PC-3 (cell line): ENCODE measurements at regions not wholly inside any gene's neighbourhood (a gene's known extent, or its start where the extent isn't known, plus 50 kb on each side); places are given as distances from the start of the nearest gene placed in this dataset.

Source experiments
- ATAC-seq: fragments of 200-7000 bp; cut with Tn5 transposase; 2 replicates; pipeline ENCODE4 v1.9.1; 2020; ENCODE audit warnings: mild to moderate bottlenecking, moderate library complexity
- BruUV-seq: library from RNA; stranded (reverse); fragments of 400-500 nt; replicated peaks from 2 replicates; lab custom pipeline; 2021; lab: Mats Ljungman, UMichigan
- CTCF ChIA-PET: fragments of 300-600 bp; sonication (Branson Sonifier 250); formaldehyde crosslinking; loops from one replicate; lab custom pipeline; 2022; ENCODE audit warnings: antibody characterized with exemption; lab: Charles Lee
- POLR2A ChIA-PET: fragments of 300-600 bp; sonication (Branson Sonifier 250); formaldehyde crosslinking; loops from one replicate; lab custom pipeline; 2022; ENCODE audit warnings: antibody characterized with exemption; ENCODE audit not compliant: unreplicated experiment; lab: Charles Lee
- DNase-seq: peaks from one replicate; pipeline ENCODE4 v3.0.0-alpha.2; 2015
- H2AFZ ChIP-seq: fragments of 300-600 bp; sonication (generic); 2 replicates; pipeline ENCODE4 v1.6.0; 2016; ENCODE audit warnings: antibody characterized with exemption, low read length
- H3F3A ChIP-seq: fragments of 300-600 bp; sonication (generic); one replicate; pipeline ENCODE4 v1.6.0; 2017; ENCODE audit warnings: antibody characterized with exemption, low read length, control low read depth, mild to moderate bottlenecking; ENCODE audit not compliant: unreplicated experiment
- H3K27ac ChIP-seq: fragments of 300-600 bp; sonication (generic); 2 replicates; pipeline ENCODE4 v1.5.1; 2016; ENCODE audit warnings: mild to moderate bottlenecking, low read length
- H3K27me3 ChIP-seq: fragments of 300-600 bp; sonication (generic); 2 replicates; pipeline ENCODE4 v1.6.1; 2016; ENCODE audit warnings: low read length, mixed read lengths
- H3K36me3 ChIP-seq: fragments of 300-600 bp; sonication (generic); 2 replicates; pipeline ENCODE4 v1.6.1; 2016; ENCODE audit warnings: low read depth, mixed run types, low read length, mixed read lengths
- H3K4me1 ChIP-seq: fragments of 300-600 bp; sonication (generic); 2 replicates; pipeline ENCODE4 v1.5.1; 2016; ENCODE audit warnings: low read length; ENCODE audit not compliant: insufficient read depth
- H3K4me2 ChIP-seq: fragments of 300-600 bp; sonication (generic); 2 replicates; pipeline ENCODE4 v1.6.0; 2016; ENCODE audit warnings: low read length
- H3K4me3 ChIP-seq: fragments of 300-600 bp; sonication (generic); 2 replicates; pipeline ENCODE4 v1.5.1; 2016; ENCODE audit warnings: mild to moderate bottlenecking, low read length, mixed read lengths
- H3K79me2 ChIP-seq: fragments of 300-600 bp; sonication (generic); 2 replicates; pipeline ENCODE4 v1.6.1; 2017; ENCODE audit warnings: low read length, mixed read lengths
- H3K9ac ChIP-seq: fragments of 300-600 bp; sonication (generic); 2 replicates; pipeline ENCODE4 v1.6.0; 2016; ENCODE audit warnings: mild to moderate bottlenecking, low read length
- H3K9me2 ChIP-seq: fragments of 300-600 bp; sonication (generic); replicated peaks from 2 replicates; pipeline ENCODE4 v1.6.1; 2016; ENCODE audit warnings: mixed run types, low read length, mixed read lengths
- H3K9me3 ChIP-seq: fragments of 300-600 bp; sonication (generic); 2 replicates; pipeline ENCODE4 v1.6.1; 2016; ENCODE audit warnings: low read length, mixed read lengths
- H4K20me1 ChIP-seq: fragments of 300-600 bp; sonication (generic); 2 replicates; pipeline ENCODE4 v1.6.1; 2016; ENCODE audit warnings: low read length, mixed read lengths
- CTCF ChIP-seq: fragments of 300-600 bp; sonication (generic); conservative IDR thresholded peaks from 2 replicates; pipeline ENCODE4 v1.5.1; 2017; ENCODE audit warnings: antibody characterized with exemption, low read depth, mild to moderate bottlenecking, low read length
- EZH2 ChIP-seq: fragments of 300-600 bp; sonication (generic); IDR thresholded peaks from one replicate; pipeline ENCODE4 v1.6.1; 2017; ENCODE audit warnings: antibody characterized with exemption, mild to moderate bottlenecking, low read length; ENCODE audit not compliant: unreplicated experiment
- EZH2phosphoT487 ChIP-seq: fragments of 300-600 bp; sonication (generic); IDR thresholded peaks from 2 replicates; pipeline ENCODE4 v1.6.1; 2018; ENCODE audit warnings: mild to moderate bottlenecking, antibody characterized with exemption, low read length, borderline replicate concordance
- intact Hi-C: fragments of 100-400 bp; cut with micrococcal nuclease; formaldehyde crosslinking; loops from 2 replicates; pipeline ENCODE4 v1.9.0; 2023

GRCh38 chr6:165055231-165055630 lies 254.2 kb downstream of the C6orf118 start:
- Histone ChIP-seq H3K36me3 (no peaks in the 10 kb centered on the region), H3K27ac (no peak overlapping the region), H3K4me1 (peaks cover 21% of the 10 kb centered on the region), H3F3A (no peaks in the 10 kb centered on the region), H4K20me1 (no peaks in the 10 kb centered on the region), H3K4me3 (no peak overlapping the region), H3K9me2 (no peaks in the 10 kb centered on the region), H3K9me3 (no peaks in the 10 kb centered on the region), H3K27me3 (no peaks in the 10 kb centered on the region), H3K9ac (no peak overlapping the region), H2AFZ (0 out of 2 replicates have a peak overlapping the region, but pooled peaks have one; percentile 61), H3K79me2 (no peaks in the 10 kb centered on the region), H3K4me2 (0 out of 2 replicates have a peak overlapping the region, but pooled peaks have one; percentile 28)
- DNase-seq (peak; percentile 68), ATAC-seq (peak; percentile 67)
- TF ChIP-seq CTCF (peak; percentile 56), EZH2 (no peak)
- ChIA-PET CTCF (interaction anchor here (0.5 to 0.6 kb wide), 4 partner anchors 130 to 1730 kb away, joined by 3 to 5 read pairs (median 4); no protein-coding TSS in a partner anchor), POLR2A (no interaction called here)
- intact Hi-C loops, result loop anchor here (1.0 to 10.0 kb wide), 4 partner anchors 137 to 1630 kb away; no protein-coding TSS in a partner anchor
- no TSS peak for BruUV-seq

- H3K9me2 ChIP-seq, result no peaks in the 10 kb centered on the region
- H3F3A ChIP-seq, result no peaks in the 10 kb centered on the region
- no peaks in the 10 kb centered on the region for H3K4me1 ChIP-seq
- no peak overlapping the region for H2AFZ ChIP-seq
- intact Hi-C loops, result loop anchor here (10.0 kb wide), 1 partner anchor 1628 kb away; no protein-coding TSS in a partner anchor
- no peak overlapping the region for H3K9ac ChIP-seq
- H3K4me3 ChIP-seq, result no peak overlapping the region
- H3K9me3 ChIP-seq, result no peaks in the 10 kb centered on the region
- H3K36me3 ChIP-seq, result no peaks in the 10 kb centered on the region
- H3K4me2 ChIP-seq, result no peak overlapping the region
- H4K20me1 ChIP-seq, result no peaks in the 10 kb centered on the region
- DNase-seq (no peak), ATAC-seq (no peak)
- H3K79me2 ChIP-seq, result no peaks in the 10 kb centered on the region
- TF ChIP-seq CTCF (no peak), EZH2phosphoT487 (no peak), EZH2 (no peak)
- H3K27ac ChIP-seq, result no peak overlapping the region
- CTCF ChIA-PET, result no interaction called here
- no peaks in the 10 kb centered on the region for H3K27me3 ChIP-seq
- POLR2A ChIA-PET, result no interaction called here
- no TSS peak for BruUV-seq
Observed at GRCh38 chr6:165052561-165053480, 256.6 kb downstream of the C6orf118 start.
